A673 (cell line): ENCODE measurements at regions not wholly inside any gene's neighbourhood (a gene's known extent, or its start where the extent isn't known, plus 50 kb on each side); places are given as distances from the start of the nearest gene placed in this dataset.

Source experiments
- BruUV-seq: library from RNA; stranded (reverse); fragments of 400-500 nt; replicated peaks from 2 replicates; lab custom pipeline; 2021; lab: Mats Ljungman, UMichigan
- CTCF ChIA-PET: fragments of 300-600 bp; sonication (Branson Sonifier 250); formaldehyde crosslinking; loops from one replicate; lab custom pipeline; 2022; ENCODE audit warnings: antibody characterized with exemption; lab: Charles Lee
- POLR2A ChIA-PET: fragments of 300-600 bp; sonication (Branson Sonifier 250); formaldehyde crosslinking; loops from one replicate; lab custom pipeline; 2022; ENCODE audit warnings: antibody characterized with exemption; ENCODE audit not compliant: low non-redundant PET; lab: Charles Lee
- DNase-seq: peaks from one replicate; pipeline ENCODE4 v3.0.0-alpha.2; 2015; ENCODE audit warnings: low spot score
- H3K27ac ChIP-seq: fragments of 200-600 bp; sonication (generic); 2 replicates; pipeline ENCODE4 v1.5.1; 2016; ENCODE audit warnings: mixed run types, low read depth, mild to moderate bottlenecking, mixed read lengths, antibody characterized with exemption, low read length; ENCODE audit not compliant: poor library complexity, severe bottlenecking
- H3K27me3 ChIP-seq: fragments of 200-600 bp; sonication (generic); replicated peaks from 2 replicates; pipeline ENCODE4 v1.6.1; 2017; ENCODE audit warnings: mixed run types, low read depth, mild to moderate bottlenecking, mixed read lengths, antibody characterized with exemption, low read length; ENCODE audit not compliant: insufficient read depth, poor library complexity
- H3K36me3 ChIP-seq: fragments of 200-600 bp; sonication (generic); 2 replicates; pipeline ENCODE4 v1.6.1; 2016; ENCODE audit warnings: mixed run types, mild to moderate bottlenecking, mixed read lengths, antibody characterized with exemption, low read length; ENCODE audit not compliant: insufficient read depth, poor library complexity, severe bottlenecking
- H3K4me1 ChIP-seq: fragments of 200-600 bp; sonication (generic); 2 replicates; pipeline ENCODE4 v1.6.1; 2017; ENCODE audit warnings: mixed run types, mild to moderate bottlenecking, mixed read lengths, antibody characterized with exemption, low read length; ENCODE audit not compliant: insufficient read depth, poor library complexity, severe bottlenecking
- H3K4me3 ChIP-seq: fragments of 200-600 bp; sonication (generic); 2 replicates; pipeline ENCODE4 v1.5.1; 2016; ENCODE audit warnings: low read depth, mixed run types, mild to moderate bottlenecking, mixed read lengths, low read length; ENCODE audit not compliant: poor library complexity, severe bottlenecking
- H3K9me3 ChIP-seq: fragments of 200-600 bp; sonication (generic); 2 replicates; pipeline ENCODE4 v1.6.1; 2016; ENCODE audit warnings: mixed run types, low read depth, mild to moderate bottlenecking, mixed read lengths, antibody characterized with exemption, low read length; ENCODE audit not compliant: poor library complexity, severe bottlenecking
- CTCF ChIP-seq: fragments of 300-800, 200-600 bp; sonication (generic); conservative IDR thresholded peaks from 2 replicates; pipeline ENCODE4 v1.5.1; 2017; ENCODE audit warnings: low read depth, mild to moderate bottlenecking, antibody characterized with exemption, low read length, moderate library complexity, mixed read lengths
- EZH2 ChIP-seq: fragments of 200-600 bp; sonication (generic); IDR thresholded peaks from 2 replicates; pipeline ENCODE4 v1.6.1; 2017; ENCODE audit warnings: borderline replicate concordance, low read depth, mild to moderate bottlenecking, mixed read lengths, antibody characterized with exemption, low read length; ENCODE audit not compliant: poor library complexity, severe bottlenecking
- intact Hi-C: fragments of 100-400 bp; cut with micrococcal nuclease; formaldehyde crosslinking; loops from one replicate; pipeline ENCODE4 v1.10.0; 2022; ENCODE audit not compliant: unreplicated experiment

- DNase-seq = no peak
- Histone ChIP-seq H3K27me3 (no peaks in the 10 kb centered on the region), H3K4me1 (no peaks in the 10 kb centered on the region), H3K9me3 (no peaks in the 10 kb centered on the region), H3K4me3 (no peak overlapping the region), H3K36me3 (no peaks in the 10 kb centered on the region), H3K27ac (no peak overlapping the region)
- POLR2A ChIA-PET = no interaction called here
- BruUV-seq = no TSS peak
- TF ChIP-seq CTCF = no peak
- TF ChIP-seq EZH2 = no peak
- intact Hi-C loops = no loop called here
- CTCF ChIA-PET = no interaction called here
Observed at GRCh38 chr11:38594895-38595294, 1996.9 kb upstream of the RAG2 start.

GRCh38 chr11:38593649-38594048, 1995.6 kb upstream of the RAG2 start:
- Histone ChIP-seq H3K27me3 (no peaks in the 10 kb centered on the region), H3K4me1 (no peaks in the 10 kb centered on the region), H3K4me3 (no peak overlapping the region), H3K9me3 (no peaks in the 10 kb centered on the region), H3K27ac (no peak overlapping the region), H3K36me3 (no peaks in the 10 kb centered on the region)
- no TSS peak for BruUV-seq
- intact Hi-C loops = no loop called here
- DNase-seq = peak; percentile 12
- POLR2A ChIA-PET = no interaction called here
- CTCF ChIA-PET = no interaction called here
- TF ChIP-seq CTCF = no peak
- TF ChIP-seq EZH2 = no peak

GRCh38 chr11:38582756-38583155, 1984.7 kb upstream of the RAG2 start:
- intact Hi-C loops = no loop called here

More at GRCh38 chr11:38582756-38583155, 1984.7 kb upstream of the RAG2 start:
- ChIA-PET POLR2A (no interaction called here), CTCF (no interaction called here)
- peaks cover 6% of the 10 kb centered on the region for H3K9me3 ChIP-seq
- H3K27ac ChIP-seq = no peak overlapping the region
- H3K27me3 ChIP-seq = no peaks in the 10 kb centered on the region
- no peak for TF ChIP-seq EZH2
- TF ChIP-seq CTCF = no peak
- H3K4me3 ChIP-seq = no peak overlapping the region
- no peaks in the 10 kb centered on the region for H3K4me1 ChIP-seq
- no peak for DNase-seq
- no peaks in the 10 kb centered on the region for H3K36me3 ChIP-seq
- no TSS peak for BruUV-seq
